K562 (cell line): ENCODE measurements at regions not wholly inside any gene's neighbourhood (a gene's known extent, or its start where the extent isn't known, plus 50 kb on each side); places are given as distances from the start of the nearest gene placed in this dataset.

Experiments
- ATAC-seq: fragments of 200-7000 bp; cut with Tn5 transposase; 3 replicates; pipeline ENCODE4 v1.9.1; 2020; ENCODE audit warnings: moderate library complexity
- BruUV-seq: library from RNA; stranded (reverse); fragments of 400-500 nt; replicated peaks from 2 replicates; lab custom pipeline; 2021; lab: Mats Ljungman, UMichigan
- CTCF ChIA-PET: fragments of 300-600 bp; formaldehyde crosslinking; extraction: SDS; loops from one replicate; lab custom pipeline; 2021; ENCODE audit warnings: low intra/inter-chr PET ratio; lab: Yijun Ruan, JAX
- POLR2A ChIA-PET: fragments of 300-600, 350-650 bp; sonication (Branson Sonifier 250); formaldehyde crosslinking; extraction: SDS; loops from one replicate; lab custom pipeline; 2021; ENCODE audit warnings: antibody characterized with exemption, inconsistent platforms; lab: Yijun Ruan, JAX
- DNase-seq, 4 experiments: peaks; one replicate each; pipeline versions ENCODE4 v3.0.0 to v3.0.0-alpha.2; 2011 to 2018; ENCODE audit warnings: low spot score in 3 of 4, mixed read lengths in 3 of 4; ENCODE audit errors: extremely low read depth in 1 of 4
- FAIRE-seq: peaks from 2 replicates; lab custom pipeline; 2011; peaks lifted over from hg19 to GRCh38; lab: Jason Lieb, UNC
- H2AFZ ChIP-seq: 2 replicates; pipeline ENCODE4 v1.6.0; 2011; ENCODE audit warnings: low read depth, low read length, control low read depth, inconsistent platforms
- H3K27ac ChIP-seq: fragments of 200-600 bp; 3 replicates; pipeline ENCODE4 v1.8.0; 2011; ENCODE audit warnings: low read depth, mild to moderate bottlenecking, control low read depth, inconsistent platforms, low read length, moderate library complexity, mixed read lengths; ENCODE audit errors: extremely low read depth
- H3K27me3 ChIP-seq, 2 experiments: fragments of 300-600 bp in 1 of 2; 2 replicates in 1 of 2; 3 replicates in 1 of 2; pipeline versions ENCODE4 v1.6.0 to v1.8.0; 2011; ENCODE audit warnings: inconsistent platforms in 2 of 2, low read length in 2 of 2, mild to moderate bottlenecking in 1 of 2, mixed read lengths in 1 of 2, moderate library complexity in 1 of 2; ENCODE audit not compliant: control insufficient read depth in 2 of 2, insufficient read depth in 2 of 2
- H3K36me3 ChIP-seq: fragments of 300-600 bp; 3 replicates; pipeline ENCODE4 v1.8.0; 2011; ENCODE audit warnings: mild to moderate bottlenecking, low read length, inconsistent platforms; ENCODE audit not compliant: control insufficient read depth, insufficient read depth
- H3K4me1 ChIP-seq, 2 experiments: fragments of 200-600 bp in 1 of 2; replicated peaks in 1 of 2; 2 replicates in 1 of 2; 3 replicates in 1 of 2; pipeline versions ENCODE4 v1.5.1 to v1.8.0; 2011; ENCODE audit warnings: inconsistent platforms in 2 of 2, low read length in 2 of 2, mild to moderate bottlenecking in 1 of 2, mixed read lengths in 1 of 2, moderate library complexity in 1 of 2; ENCODE audit not compliant: control insufficient read depth in 2 of 2, insufficient read depth in 2 of 2
- H3K4me2 ChIP-seq: 2 replicates; pipeline ENCODE4 v1.6.1; 2011; ENCODE audit warnings: low read length, control low read depth, inconsistent platforms, mixed read lengths; ENCODE audit not compliant: insufficient read depth
- H3K4me3 ChIP-seq: fragments of 200-600 bp; sonication (generic), shearing (Covaris generic); 2 replicates; pipeline ENCODE4 v1.5.1; 2016; ENCODE audit warnings: control low read depth, inconsistent platforms
- H3K79me2 ChIP-seq: fragments of 200-600 bp; 3 replicates; pipeline ENCODE4 v1.8.0; 2011; ENCODE audit warnings: low read length, inconsistent platforms; ENCODE audit not compliant: control insufficient read depth, insufficient read depth
- H3K9ac ChIP-seq, 2 experiments: 2 replicates each; pipeline versions ENCODE4 v1.6.0 to v1.6.1; 2011; ENCODE audit warnings: low read depth in 2 of 2, low read length in 2 of 2, control low read depth in 1 of 2, inconsistent platforms in 1 of 2, mild to moderate bottlenecking in 1 of 2, mixed read lengths in 1 of 2; ENCODE audit not compliant: insufficient read depth in 1 of 2
- H3K9me1 ChIP-seq: one replicate; pipeline ENCODE4 v1.6.0; 2011; ENCODE audit warnings: inconsistent platforms, mild to moderate bottlenecking, low read length, moderate library complexity; ENCODE audit not compliant: control insufficient read depth, insufficient read depth
- H3K9me3 ChIP-seq: replicated peaks from 2 replicates; pipeline ENCODE4 v1.5.1; 2011; ENCODE audit warnings: low read depth, low read length, inconsistent platforms; ENCODE audit not compliant: control insufficient read depth, insufficient read depth
- H4K20me1 ChIP-seq: replicated peaks from 2 replicates; pipeline ENCODE4 v1.6.1; 2011; ENCODE audit warnings: low read length, inconsistent platforms, mixed read lengths; ENCODE audit not compliant: control insufficient read depth, insufficient read depth
- BRF1 ChIP-seq: IDR thresholded peaks from 3 replicates; pipeline ENCODE4 v1.6.1; 2011; ENCODE audit warnings: borderline replicate concordance, mild to moderate bottlenecking; ENCODE audit not compliant: insufficient read length; ENCODE audit errors: extremely low read depth
- MYNN ChIP-seq, 2 experiments: sonication (generic); formaldehyde crosslinking in 1 of 2; IDR thresholded peaks; 2 replicates each; pipeline versions ENCODE4 v1.5.0 to v1.6.1; 2016 to 2020; ENCODE audit warnings: antibody characterized with exemption in 1 of 2, missing genetic modification reagents in 1 of 2
- SAP30 ChIP-seq: fragments of 200-600 bp; sonication (generic); IDR thresholded peaks from 2 replicates; pipeline ENCODE4 v1.6.1; 2012; ENCODE audit warnings: borderline replicate concordance, low read depth, mild to moderate bottlenecking, moderate library complexity, low read length, control low read depth, inconsistent platforms; ENCODE audit not compliant: insufficient read depth, poor library complexity, severe bottlenecking
- SP2 ChIP-seq: IDR thresholded peaks from 2 replicates; pipeline ENCODE4 v1.6.1; 2011; ENCODE audit warnings: mild to moderate bottlenecking, low read depth, low read length, moderate library complexity; ENCODE audit not compliant: poor library complexity, severe bottlenecking; ENCODE audit errors: extremely low read depth
- TCF3 ChIP-seq: sonication (generic); formaldehyde crosslinking; IDR thresholded peaks from 2 replicates; pipeline ENCODE4 v1.4.0; 2020; ENCODE audit warnings: mild to moderate bottlenecking, missing genetic modification reagents
- ZBTB17 ChIP-seq: fragments of 450-650 bp; formaldehyde crosslinking; IDR thresholded peaks from 2 replicates; pipeline ENCODE4 v1.4.0; 2020; ENCODE audit warnings: mild to moderate bottlenecking
- ZEB2 ChIP-seq: fragments of 450-650 bp; IDR thresholded peaks from 2 replicates; pipeline ENCODE4 v1.6.1; 2016
- ZNF224 ChIP-seq: sonication (generic); formaldehyde crosslinking; IDR thresholded peaks from 2 replicates; pipeline ENCODE4 v1.8.0; 2022; ENCODE audit warnings: mild to moderate bottlenecking, missing genetic modification reagents
- ZNF766 ChIP-seq: fragments of 200-800 bp; sonication (Bioruptor generic); conservative IDR thresholded peaks from 2 replicates; pipeline ENCODE4 v1.6.1; 2016; ENCODE audit warnings: missing genetic modification characterization, missing compliant biosample characterization
- WGBS: fragments of 100-300 bp; shearing (Covaris generic); methylation state at CpG from one replicate; pipeline ENCODE4 v1.1.6; 2016; ENCODE audit warnings: low coverage, mixed read lengths; ENCODE audit not compliant: insufficient coverage; ENCODE audit errors: missing lambda C conversion rate; 5-methylcytosine and 5-hydroxymethylcytosine counted together
- in situ Hi-C: fragments of 300-500 bp; cut with MboI; formaldehyde crosslinking; loops from 4 replicates; pipeline ENCODE4 v1.15.0; 2018; ENCODE audit warnings: inconsistent platforms, mixed read lengths
- intact Hi-C: fragments of 100-400 bp; cut with micrococcal nuclease; formaldehyde crosslinking; loops from 2 replicates; pipeline ENCODE4 v1.14.2; 2022
- TF ChIP-seq, protein P1 (sequence below): fragments of 450-650 bp; IDR thresholded peaks from 2 replicates; pipeline ENCODE4 v1.7.0; 2016; ENCODE audit warnings: borderline replicate concordance
- TF ChIP-seq, protein P2 (sequence below): fragments of 450-650 bp; IDR thresholded peaks from 2 replicates; pipeline ENCODE4 v1.6.1; 2018; ENCODE audit not compliant: partially characterized antibody
- TF ChIP-seq, protein P3 (sequence below): fragments of 450-650 bp; IDR thresholded peaks from 2 replicates; pipeline ENCODE4 v1.6.1; 2018; ENCODE audit warnings: mild to moderate bottlenecking, low read depth; ENCODE audit not compliant: partially characterized antibody

DNA sequence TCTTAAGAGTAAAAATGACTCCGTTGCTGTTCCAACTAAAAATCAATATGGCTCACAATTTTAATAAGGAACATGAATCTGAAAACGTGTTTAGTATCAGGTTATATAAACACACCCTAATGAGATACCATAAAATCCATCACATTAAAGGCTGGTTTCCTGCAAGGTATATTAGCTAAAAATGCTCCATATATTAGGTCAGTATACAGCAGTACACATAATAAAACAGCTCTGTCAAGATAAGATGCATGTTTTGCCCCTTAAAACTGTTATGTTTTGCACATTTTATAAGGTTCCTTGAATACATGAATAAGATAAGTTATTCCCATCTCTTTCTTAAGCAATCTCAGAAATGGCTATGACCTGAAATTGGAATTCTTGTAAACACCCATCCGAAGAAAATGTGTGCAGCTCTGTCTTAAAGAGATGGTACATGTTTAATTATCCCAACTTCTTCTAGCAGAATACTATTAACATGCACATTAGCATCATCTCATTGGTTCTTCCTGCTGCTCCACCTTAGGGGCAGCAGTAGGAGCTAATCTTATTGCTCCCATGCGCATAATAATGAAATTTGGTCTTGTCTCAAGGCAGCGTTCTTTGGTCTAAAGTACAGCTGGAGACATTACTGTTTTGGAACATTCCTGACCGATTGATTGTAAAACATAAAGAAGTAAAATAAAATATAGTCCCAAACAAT is 836.1 kb upstream of the FANCL start:
- in situ Hi-C loops: no loop called here
- BruUV-seq: no TSS peak
- DNase-seq: no peak
- CTCF ChIA-PET: no interaction called here
- no peak for FAIRE-seq
- no peaks in the 10 kb centered on the region for H3K4me1 ChIP-seq
- no peaks in the 10 kb centered on the region for H3K27me3 ChIP-seq
- H3K4me3 ChIP-seq: no peak overlapping the region
- H2AFZ ChIP-seq: no peak overlapping the region
- POLR2A ChIA-PET: interaction anchor here (0.6 kb wide), 1 partner anchor 1639 kb away, joined by 3 read pairs; no protein-coding TSS in a partner anchor
- no peaks in the 10 kb centered on the region for H3K36me3 ChIP-seq
- no peak overlapping the region for H3K9ac ChIP-seq
- no peaks in the 10 kb centered on the region for H4K20me1 ChIP-seq
- intact Hi-C loops: no loop called here
- no peak for ATAC-seq
- H3K79me2 ChIP-seq: no peaks in the 10 kb centered on the region
- WGBS: 2% methylated on average over 6 of the region's 6 CpGs
- H3K9me3 ChIP-seq: no peaks in the 10 kb centered on the region
- H3K9me1 ChIP-seq: no peaks in the 10 kb centered on the region
- no peak overlapping the region for H3K4me2 ChIP-seq
- H3K27ac ChIP-seq: no peak overlapping the region
- TF ChIP-seq, protein P1, sequence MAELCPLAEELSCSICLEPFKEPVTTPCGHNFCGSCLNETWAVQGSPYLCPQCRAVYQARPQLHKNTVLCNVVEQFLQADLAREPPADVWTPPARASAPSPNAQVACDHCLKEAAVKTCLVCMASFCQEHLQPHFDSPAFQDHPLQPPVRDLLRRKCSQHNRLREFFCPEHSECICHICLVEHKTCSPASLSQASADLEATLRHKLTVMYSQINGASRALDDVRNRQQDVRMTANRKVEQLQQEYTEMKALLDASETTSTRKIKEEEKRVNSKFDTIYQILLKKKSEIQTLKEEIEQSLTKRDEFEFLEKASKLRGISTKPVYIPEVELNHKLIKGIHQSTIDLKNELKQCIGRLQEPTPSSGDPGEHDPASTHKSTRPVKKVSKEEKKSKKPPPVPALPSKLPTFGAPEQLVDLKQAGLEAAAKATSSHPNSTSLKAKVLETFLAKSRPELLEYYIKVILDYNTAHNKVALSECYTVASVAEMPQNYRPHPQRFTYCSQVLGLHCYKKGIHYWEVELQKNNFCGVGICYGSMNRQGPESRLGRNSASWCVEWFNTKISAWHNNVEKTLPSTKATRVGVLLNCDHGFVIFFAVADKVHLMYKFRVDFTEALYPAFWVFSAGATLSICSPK: no peak
- TF ChIP-seq BRF1: no peak
- no peak for TF ChIP-seq ZBTB17 (CRISPR knock-in tag)
- no peak for TF ChIP-seq SAP30
- no peak for TF ChIP-seq TCF3 (CRISPR knock-in tag)
- no peak for TF ChIP-seq ZEB2
- TF ChIP-seq, protein P2, sequence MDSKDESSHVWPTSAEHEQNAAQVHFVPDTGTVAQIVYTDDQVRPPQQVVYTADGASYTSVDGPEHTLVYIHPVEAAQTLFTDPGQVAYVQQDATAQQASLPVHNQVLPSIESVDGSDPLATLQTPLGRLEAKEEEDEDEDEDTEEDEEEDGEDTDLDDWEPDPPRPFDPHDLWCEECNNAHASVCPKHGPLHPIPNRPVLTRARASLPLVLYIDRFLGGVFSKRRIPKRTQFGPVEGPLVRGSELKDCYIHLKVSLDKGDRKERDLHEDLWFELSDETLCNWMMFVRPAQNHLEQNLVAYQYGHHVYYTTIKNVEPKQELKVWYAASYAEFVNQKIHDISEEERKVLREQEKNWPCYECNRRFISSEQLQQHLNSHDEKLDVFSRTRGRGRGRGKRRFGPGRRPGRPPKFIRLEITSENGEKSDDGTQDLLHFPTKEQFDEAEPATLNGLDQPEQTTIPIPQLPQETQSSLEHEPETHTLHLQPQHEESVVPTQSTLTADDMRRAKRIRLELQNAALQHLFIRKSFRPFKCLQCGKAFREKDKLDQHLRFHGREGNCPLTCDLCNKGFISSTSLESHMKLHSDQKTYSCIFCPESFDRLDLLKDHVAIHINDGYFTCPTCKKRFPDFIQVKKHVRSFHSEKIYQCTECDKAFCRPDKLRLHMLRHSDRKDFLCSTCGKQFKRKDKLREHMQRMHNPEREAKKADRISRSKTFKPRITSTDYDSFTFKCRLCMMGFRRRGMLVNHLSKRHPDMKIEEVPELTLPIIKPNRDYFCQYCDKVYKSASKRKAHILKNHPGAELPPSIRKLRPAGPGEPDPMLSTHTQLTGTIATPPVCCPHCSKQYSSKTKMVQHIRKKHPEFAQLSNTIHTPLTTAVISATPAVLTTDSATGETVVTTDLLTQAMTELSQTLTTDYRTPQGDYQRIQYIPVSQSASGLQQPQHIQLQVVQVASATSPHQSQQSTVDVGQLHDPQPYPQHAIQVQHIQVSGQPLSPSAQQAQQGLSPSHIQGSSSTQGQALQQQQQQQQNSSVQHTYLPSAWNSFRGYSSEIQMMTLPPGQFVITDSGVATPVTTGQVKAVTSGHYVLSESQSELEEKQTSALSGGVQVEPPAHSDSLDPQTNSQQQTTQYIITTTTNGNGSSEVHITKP: no peak
- no peak for TF ChIP-seq ZNF766
- TF ChIP-seq ZNF224 (CRISPR knock-in tag): no peak
- no peak for TF ChIP-seq MYNN (IDR thresholded peaks at IDR 0.05)
- no peak for TF ChIP-seq MYNN (CRISPR knock-in tag; IDR thresholded peaks at IDR 0.05)
- TF ChIP-seq SP2: no peak
- TF ChIP-seq, protein P3, sequence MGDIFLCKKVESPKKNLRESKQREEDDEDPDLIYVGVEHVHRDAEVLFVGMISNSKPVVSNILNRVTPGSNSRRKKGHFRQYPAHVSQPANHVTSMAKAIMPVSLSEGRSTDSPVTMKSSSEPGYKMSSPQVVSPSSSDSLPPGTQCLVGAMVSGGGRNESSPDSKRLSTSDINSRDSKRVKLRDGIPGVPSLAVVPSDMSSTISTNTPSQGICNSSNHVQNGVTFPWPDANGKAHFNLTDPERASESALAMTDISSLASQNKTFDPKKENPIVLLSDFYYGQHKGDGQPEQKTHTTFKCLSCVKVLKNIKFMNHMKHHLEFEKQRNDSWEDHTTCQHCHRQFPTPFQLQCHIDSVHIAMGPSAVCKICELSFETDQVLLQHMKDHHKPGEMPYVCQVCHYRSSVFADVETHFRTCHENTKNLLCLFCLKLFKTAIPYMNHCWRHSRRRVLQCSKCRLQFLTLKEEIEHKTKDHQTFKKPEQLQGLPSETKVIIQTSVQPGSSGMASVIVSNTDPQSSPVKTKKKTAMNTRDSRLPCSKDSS: no peak
